Lower leg skin (tissue), 3 donors: ENCODE measurements at regions not wholly inside any gene's neighbourhood (a gene's known extent, or its start where the extent isn't known, plus 50 kb on each side); places are given as distances from the start of the nearest gene placed in this dataset.

ENCODE experiments used
- CTCF ChIP-seq, 3 donors: fragments of 450-650 bp; IDR thresholded peaks; one replicate each; pipeline ENCODE4 v1.5.1; 2016; ENCODE audit warnings: antibody characterized with exemption in 3 of 3, mild to moderate bottlenecking in 3 of 3, moderate library complexity in 2 of 3
- POLR2A ChIP-seq, 2 donors: fragments of 450-650 bp; IDR thresholded peaks; one replicate each; pipeline ENCODE4 v1.6.1; 2016 to 2017; ENCODE audit warnings: antibody characterized with exemption in 2 of 2, mild to moderate bottlenecking in 1 of 2, moderate library complexity in 1 of 2

- TF ChIP-seq CTCF (IDR thresholded peaks at IDR 0.05): no peak
- TF ChIP-seq POLR2A (IDR thresholded peaks at IDR 0.05): no peak
Measured at GRCh38 chr2:19255481-19255880, 102.9 kb downstream of the OSR1 start.
